22Rv1 (cell line): ENCODE measurements at regions not wholly inside any gene's neighbourhood (a gene's known extent, or its start where the extent isn't known, plus 50 kb on each side); places are given as distances from the start of the nearest gene placed in this dataset.

ENCODE experiments used
- H3K27ac ChIP-seq: fragments of 450-650 bp; 2 replicates; pipeline ENCODE4 v1.5.1; 2017
- ZFX ChIP-seq: fragments of 450-650 bp; IDR thresholded peaks from 2 replicates; pipeline ENCODE4 v1.6.1; 2017; ENCODE audit warnings: antibody characterized with exemption, borderline replicate concordance
- TF ChIP-seq, protein P1 (sequence below): fragments of 450-650 bp; IDR thresholded peaks from 2 replicates; pipeline ENCODE4 v1.5.1; 2017; ENCODE audit warnings: mild to moderate bottlenecking

DNA sequence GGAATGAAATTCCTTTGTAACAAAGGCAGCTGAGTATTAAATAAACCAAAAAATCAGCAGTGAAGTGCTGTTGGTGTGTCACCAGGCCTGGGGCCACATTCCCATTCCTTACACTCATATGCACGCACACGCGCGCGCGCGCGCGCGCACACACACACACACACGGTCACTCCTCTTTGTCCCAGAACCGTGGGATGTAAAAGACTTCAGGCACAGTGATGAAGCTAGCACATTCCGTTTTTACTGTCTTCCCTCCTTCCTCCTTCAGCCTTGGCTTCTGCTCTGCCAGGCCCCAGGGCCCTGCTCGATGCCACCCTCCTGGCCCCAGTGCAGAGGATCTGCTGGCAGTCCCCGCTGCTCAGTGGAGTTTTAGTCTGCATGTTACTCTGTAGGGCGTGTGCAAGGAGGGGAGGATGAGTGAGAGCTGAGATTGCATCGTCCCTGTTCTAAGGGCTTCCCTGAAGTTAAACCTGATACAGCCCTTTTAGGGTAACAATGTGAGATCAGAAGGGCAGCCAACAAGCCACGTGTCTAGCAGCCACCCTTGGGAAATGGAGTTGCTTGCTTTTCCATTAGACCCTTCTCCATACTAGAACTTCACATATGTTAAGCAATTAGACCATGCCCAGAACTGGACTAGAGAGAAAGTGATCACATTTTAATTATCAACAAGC lies 71.7 kb upstream of the WDR26 start:
- no peak for TF ChIP-seq ZFX
- TF ChIP-seq, protein P1, sequence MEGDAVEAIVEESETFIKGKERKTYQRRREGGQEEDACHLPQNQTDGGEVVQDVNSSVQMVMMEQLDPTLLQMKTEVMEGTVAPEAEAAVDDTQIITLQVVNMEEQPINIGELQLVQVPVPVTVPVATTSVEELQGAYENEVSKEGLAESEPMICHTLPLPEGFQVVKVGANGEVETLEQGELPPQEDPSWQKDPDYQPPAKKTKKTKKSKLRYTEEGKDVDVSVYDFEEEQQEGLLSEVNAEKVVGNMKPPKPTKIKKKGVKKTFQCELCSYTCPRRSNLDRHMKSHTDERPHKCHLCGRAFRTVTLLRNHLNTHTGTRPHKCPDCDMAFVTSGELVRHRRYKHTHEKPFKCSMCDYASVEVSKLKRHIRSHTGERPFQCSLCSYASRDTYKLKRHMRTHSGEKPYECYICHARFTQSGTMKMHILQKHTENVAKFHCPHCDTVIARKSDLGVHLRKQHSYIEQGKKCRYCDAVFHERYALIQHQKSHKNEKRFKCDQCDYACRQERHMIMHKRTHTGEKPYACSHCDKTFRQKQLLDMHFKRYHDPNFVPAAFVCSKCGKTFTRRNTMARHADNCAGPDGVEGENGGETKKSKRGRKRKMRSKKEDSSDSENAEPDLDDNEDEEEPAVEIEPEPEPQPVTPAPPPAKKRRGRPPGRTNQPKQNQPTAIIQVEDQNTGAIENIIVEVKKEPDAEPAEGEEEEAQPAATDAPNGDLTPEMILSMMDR = no peak
- H3K27ac ChIP-seq = no peak overlapping the region

DNA sequence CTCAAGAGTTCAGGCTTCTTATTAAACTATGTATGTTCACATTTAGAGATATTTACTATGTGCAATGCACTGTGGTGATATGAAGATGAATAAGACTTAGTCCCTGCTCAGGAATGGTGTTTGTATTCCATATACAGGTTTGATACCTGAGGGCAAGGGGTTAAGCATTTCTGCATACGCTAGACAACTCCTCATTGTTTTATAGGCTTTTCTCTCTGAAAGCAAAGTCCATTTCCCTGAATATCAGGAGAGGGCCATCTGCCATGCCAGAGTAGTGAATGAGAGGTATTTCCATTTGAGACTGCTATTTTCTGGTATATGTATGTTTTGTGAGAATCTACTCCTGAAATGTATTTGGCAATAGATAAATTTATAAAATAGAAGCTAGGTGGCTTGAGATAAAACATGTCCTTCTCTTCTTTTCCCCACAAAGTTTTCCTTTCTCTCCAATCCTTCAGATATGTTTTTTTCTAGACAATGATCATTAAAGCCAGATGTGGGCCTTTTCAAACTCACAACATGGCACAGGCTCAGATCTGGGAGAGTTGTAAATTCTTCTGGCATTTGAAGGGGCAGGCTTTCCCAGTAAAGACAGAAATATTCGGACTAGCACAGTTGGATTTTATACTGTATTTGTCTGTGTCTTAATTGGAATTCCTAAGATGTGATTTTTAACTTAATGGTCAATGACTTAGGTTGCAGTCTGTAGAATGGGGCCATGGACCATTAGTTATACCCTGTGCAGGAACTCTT lies 73.3 kb upstream of the WDR26 start:
- no peak overlapping the region for H3K27ac ChIP-seq
- TF ChIP-seq, protein P1 = no peak
- TF ChIP-seq ZFX = no peak

DNA sequence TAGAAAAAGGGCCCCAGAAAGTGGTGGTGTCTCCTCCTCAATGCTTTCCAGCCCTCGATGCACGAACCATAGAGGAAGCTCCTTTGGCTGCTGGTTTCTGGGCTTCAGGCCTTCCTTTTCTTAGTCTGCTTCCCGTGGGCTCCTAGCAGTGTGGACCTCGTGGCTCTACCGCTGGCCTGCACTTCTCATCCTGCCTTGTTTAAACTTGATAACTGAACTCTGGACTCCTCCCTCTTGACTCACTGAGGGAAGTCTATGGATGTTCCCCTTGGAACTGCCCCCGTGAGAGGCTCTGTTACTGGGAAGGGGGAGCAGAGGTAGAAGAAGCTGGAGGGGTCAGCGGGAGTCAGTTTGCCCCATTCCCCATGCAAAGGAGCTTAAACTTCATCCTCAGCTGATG lies 75.3 kb upstream of the WDR26 start:
- TF ChIP-seq, protein P1 = no peak
- TF ChIP-seq ZFX = no peak
- H3K27ac ChIP-seq = no peak overlapping the region

- no peak overlapping the region for H3K27ac ChIP-seq
- TF ChIP-seq ZFX = no peak
- TF ChIP-seq, protein P1 = no peak
Observed at GRCh38 chr1:224510880-224511645, 76.5 kb upstream of the WDR26 start.

DNA sequence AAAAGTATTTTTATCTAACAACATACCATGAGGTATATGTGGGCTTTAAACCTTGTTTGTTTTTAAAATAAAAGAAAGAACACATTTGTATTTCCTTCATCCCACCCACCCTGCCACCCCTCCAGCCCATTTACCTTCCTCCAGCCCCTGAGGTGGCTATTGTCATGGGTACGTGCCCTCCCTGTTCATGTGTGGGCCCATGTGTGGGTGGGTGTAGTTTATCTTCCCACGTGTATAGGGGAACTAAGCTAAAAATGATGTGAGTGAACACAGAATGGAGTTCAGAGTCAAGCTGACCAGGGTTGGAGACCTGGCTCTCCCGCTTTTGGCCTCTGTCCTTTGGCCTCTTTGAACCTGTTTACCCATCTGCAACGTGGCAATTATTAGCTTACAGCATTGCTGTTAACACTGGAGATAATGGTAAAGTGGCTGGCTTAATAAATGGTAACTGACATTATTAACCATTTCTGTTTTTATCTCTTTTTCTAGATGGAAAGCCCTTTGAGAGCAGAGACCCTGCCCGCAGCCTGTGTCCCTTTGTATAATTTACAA lies 78.1 kb upstream of the WDR26 start:
- TF ChIP-seq, protein P1 = no peak
- no peak for TF ChIP-seq ZFX
- no peak overlapping the region for H3K27ac ChIP-seq

DNA sequence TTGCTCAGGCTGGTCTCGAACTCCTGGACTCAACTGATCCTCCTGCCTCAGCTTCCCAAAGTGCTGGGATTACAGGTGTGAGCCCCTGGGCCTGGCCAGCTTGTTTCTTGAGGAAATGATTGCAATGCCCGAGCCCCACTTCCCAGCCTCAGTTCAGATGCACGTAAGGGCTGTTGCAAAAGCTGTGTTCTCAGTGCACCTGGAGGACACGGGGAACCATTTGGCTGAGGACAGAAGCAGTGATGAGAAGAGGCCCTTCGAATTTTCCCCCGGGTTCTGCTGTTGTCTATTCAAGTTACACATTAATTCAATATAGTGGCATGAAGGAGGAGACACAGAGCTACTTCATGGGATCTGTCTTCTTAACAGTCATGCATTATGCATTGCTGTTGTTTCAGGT lies 78.8 kb upstream of the WDR26 start:
- no peak overlapping the region for H3K27ac ChIP-seq
- TF ChIP-seq ZFX = no peak
- TF ChIP-seq, protein P1 = no peak

DNA sequence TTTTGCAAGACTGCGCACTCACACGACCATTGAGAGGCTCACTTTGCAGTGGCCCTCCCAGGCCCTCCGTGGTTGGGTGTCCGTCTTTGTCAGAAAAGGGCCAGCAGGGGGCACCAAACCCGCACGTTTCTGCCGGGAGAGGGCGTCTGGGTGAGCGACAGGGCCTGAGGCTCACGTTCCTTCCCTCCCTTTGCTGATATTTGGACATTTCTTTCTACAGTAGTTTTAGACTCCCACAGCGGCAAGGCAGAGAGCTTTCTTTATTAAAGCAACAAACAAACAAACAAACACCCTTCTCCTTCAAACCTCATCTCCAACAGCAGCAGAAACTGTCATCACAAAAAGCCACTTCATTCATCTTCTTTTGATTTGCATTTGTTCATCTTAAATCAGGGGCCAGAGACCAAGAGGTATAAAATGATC lies 79.2 kb upstream of the WDR26 start:
- TF ChIP-seq ZFX = no peak
- TF ChIP-seq, protein P1 = peak; percentile 98
- H3K27ac ChIP-seq = no peak overlapping the region
